ENCODE measurements at regions not wholly inside any gene's neighbourhood (a gene's known extent, or its start where the extent isn't known, plus 50 kb on each side); places are given as distances from the start of the nearest gene placed in this dataset.

- no peak overlapping the region for H2BK15ac ChIP-seq (ENCODE audit: low read depth, low read length)
- H2AFZ ChIP-seq (replicated peaks; ENCODE audit: low read length, poor library complexity) = peak overlapping the region; percentile 44
- H2BK20ac ChIP-seq (ENCODE audit: low read depth, low read length) = no peak overlapping the region
- no peaks in the 10 kb centered on the region for H3K36me3 ChIP-seq (ENCODE audit: control insufficient read depth, insufficient read depth, low read length)
- POLR2A ChIA-PET (ENCODE audit: unreplicated experiment) = no interaction called here
- H2AK5ac ChIP-seq (ENCODE audit: low read depth, low read length) = no peak overlapping the region
- BruUV-seq (replicated peaks) = no TSS peak
- no peak overlapping the region for H3K56ac ChIP-seq (ENCODE audit: extremely low read depth, insufficient read depth, low read length)
- DNase-seq (no peak), ATAC-seq (ENCODE audit: low read depth) (no peak)
- H3K27ac ChIP-seq (ENCODE audit: insufficient read depth, low read length) = no peak overlapping the region; the same call in 1 of the 2 replicates
- no peak overlapping the region for H3K23ac ChIP-seq (ENCODE audit: low read depth, low read length)
- H2BK120ac ChIP-seq (ENCODE audit: low read depth, low read length) = 0 out of 2 replicates have a peak overlapping the region, but pooled peaks have one; percentile 8
- no peak overlapping the region for H3K14ac ChIP-seq (replicated peaks; ENCODE audit: low read depth, low read length)
- H3K9me1 ChIP-seq (ENCODE audit: insufficient read depth, low read length) = no peaks in the 10 kb centered on the region
- no peak overlapping the region for H2AK9ac ChIP-seq (replicated peaks; ENCODE audit: low read depth, low read length, poor library complexity)
- CTCF ChIA-PET = no interaction called here
- 59% methylated on average over 2 of the region's 10 CpGs; no CpG with 5 or more reads in 1 of the 2 experiments for WGBS, 2 experiments (ENCODE audit: extremely low coverage in 2 of 2, insufficient read length in 1 of 2)
- H3K9ac ChIP-seq (ENCODE audit: low read depth, low read length) = no peak overlapping the region
- TF ChIP-seq FOS (IDR thresholded peaks at IDR 0.05; ENCODE audit: low read depth, low read length) (no peak), RAD21 (IDR thresholded peaks at IDR 0.05; ENCODE audit: low read length) (no peak), NFE2L2 (IDR thresholded peaks at IDR 0.05; ENCODE audit: low read depth, low read length) (no peak), SMC3 (IDR thresholded peaks at IDR 0.05; ENCODE audit: low read depth, low read length) (no peak), USF2 (IDR thresholded peaks at IDR 0.05; ENCODE audit: low read depth, low read length) (no peak), MXI1 (IDR thresholded peaks at IDR 0.05; ENCODE audit: borderline replicate concordance, low read depth, low read length) (no peak), CHD1 (IDR thresholded peaks at IDR 0.05; ENCODE audit: low read depth, low read length) (no peak), CEBPB (IDR thresholded peaks at IDR 0.05; ENCODE audit: low read depth, low read length) (no peak), CTCF (conservative IDR thresholded peaks at IDR 0.05; ENCODE audit: low read depth, low read length) (no peak), BHLHE40 (IDR thresholded peaks at IDR 0.05; ENCODE audit: low read depth, low read length) (no peak), POLR2A (IDR thresholded peaks at IDR 0.05; ENCODE audit: low read depth, low read length) (no peak), MAZ (IDR thresholded peaks at IDR 0.05; ENCODE audit: borderline replicate concordance, low read depth, low read length) (no peak), MAFK (IDR thresholded peaks at IDR 0.05; ENCODE audit: low read depth, low read length) (no peak), RFX5 (IDR thresholded peaks at IDR 0.05; ENCODE audit: low read depth, low read length) (no peak), ELK1 (IDR thresholded peaks at IDR 0.05; ENCODE audit: borderline replicate concordance, low read depth, low read length) (no peak), RCOR1 (IDR thresholded peaks at IDR 0.05; ENCODE audit: insufficient replicate concordance, low read length) (no peak)
- H3K27me3 ChIP-seq (ENCODE audit: control insufficient read depth, insufficient read depth, low read length) = peaks cover 36% of the 10 kb centered on the region
- peak overlapping the region; percentile 13; the same call in 1 of the 2 replicates for H3K18ac ChIP-seq (ENCODE audit: low read depth, low read length)
- no peak overlapping the region for H4K8ac ChIP-seq (ENCODE audit: low read depth in 2 of 2, low read length in 2 of 2)
- H3K79me1 ChIP-seq (ENCODE audit: low read depth in 1 of 2, low read length in 2 of 2) = no peaks in the 10 kb centered on the region
- H4K91ac ChIP-seq (ENCODE audit: insufficient read depth, low read depth, low read length) = no peak overlapping the region; the same call in 1 of the 2 replicates
- dilution Hi-C loops (cut with HindIII; ENCODE audit: low sequenced_read_pairs, unreplicated experiment) = no loop called here
- no peak overlapping the region for H3K4ac ChIP-seq (ENCODE audit: low read depth, low read length)
- no peak overlapping the region for H4K5ac ChIP-seq (ENCODE audit: low read depth, low read length)
- H2BK5ac ChIP-seq (ENCODE audit: low read depth, low read length, poor library complexity, severe bottlenecking) = no peak overlapping the region
- in situ Hi-C loops (cut with MboI; ENCODE audit: low sequenced_read_pairs) = no loop called here
- H3K9me3 ChIP-seq (ENCODE audit: control insufficient read depth, insufficient read depth, low read length) = peaks cover 11% of the 10 kb centered on the region
- no peak overlapping the region for H3K4me3 ChIP-seq (ENCODE audit: insufficient read depth, low read depth, low read length)
- H3K4me2 ChIP-seq (ENCODE audit: low read depth, low read length) = no peak overlapping the region; the same call in 1 of the 2 replicates
- intact Hi-C loops (cut with micrococcal nuclease) = no loop called here
- peaks cover 3% of the 10 kb centered on the region; the same call in 1 of the 2 replicates for H3K4me1 ChIP-seq (ENCODE audit: control insufficient read depth, insufficient read depth, low read length)
- no peaks in the 10 kb centered on the region for H4K20me1 ChIP-seq (ENCODE audit: insufficient read depth, low read length)
Observed at GRCh38 chr12:132422040-132422380, 67.9 kb upstream of the FBRSL1 start.

Data from IMR-90 (cell line).